Adrenal gland (tissue), 9 donors: ENCODE measurements at regions not wholly inside any gene's neighbourhood (a gene's known extent, or its start where the extent isn't known, plus 50 kb on each side); places are given as distances from the start of the nearest gene placed in this dataset.

ENCODE experiments used
- DNase-seq, 7 donors: peaks; one replicate each; pipeline ENCODE4 v3.0.0-alpha.2; 2019 to 2020
- H3K27ac ChIP-seq, 5 donors: fragments of 200-600 bp; sonication (generic) in 4 of 5; 1 replicate in 3 of 5; 2 replicates in 2 of 5; pipeline versions ENCODE4 v1.5.1 to v1.8.0; 2016 to 2020; ENCODE audit warnings: mild to moderate bottlenecking in 1 of 5
- H3K27me3 ChIP-seq: fragments of 200-600 bp; 2 replicates; pipeline ENCODE4 v1.8.0; 2021
- H3K36me3 ChIP-seq, 2 donors: fragments of 200-600 bp; replicated peaks in 1 of 2; 1 replicate in 1 of 2; 2 replicates in 1 of 2; pipeline versions ENCODE4 v1.5.1 to v1.8.0; 2018 to 2022
- H3K4me1 ChIP-seq, 2 donors: fragments of 200-600 bp; replicated peaks in 1 of 2; 1 replicate in 1 of 2; 2 replicates in 1 of 2; pipeline versions ENCODE4 v1.5.1 to v1.8.0; 2018 to 2021
- H3K4me3 ChIP-seq, 4 donors: fragments of 200-600 bp; sonication (generic) in 3 of 4; one replicate each; pipeline ENCODE4 v1.5.1; 2016 to 2018
- H3K9me3 ChIP-seq, 3 donors: fragments of 200-600 bp; sonication (generic) in 1 of 3; replicated peaks in 1 of 3; 1 replicate in 2 of 3; 2 replicates in 1 of 3; pipeline versions ENCODE4 v1.5.1 to v1.8.0; 2016 to 2021
- CTCF ChIP-seq, 6 experiments: fragments of 450-650 bp in 4 of 6; fragments of 200-600 bp in 2 of 6; sonication (generic) in 1 of 6; IDR thresholded peaks; 1 replicate in 5 of 6; 2 replicates in 1 of 6; pipeline versions ENCODE4 v1.5.1 to v1.8.0; 2016 to 2021; ENCODE audit warnings: antibody characterized with exemption in 6 of 6, mild to moderate bottlenecking in 2 of 6, moderate library complexity in 1 of 6
- POLR2A ChIP-seq, 2 donors: fragments of 450-650 bp; IDR thresholded peaks; one replicate each; pipeline ENCODE4 v1.6.1; 2017; ENCODE audit warnings: antibody characterized with exemption in 2 of 2, mild to moderate bottlenecking in 2 of 2, moderate library complexity in 1 of 2
- WGBS, 4 donors: extraction: QIAGEN DNeasy Blood & Tissue Kit in 2 of 4; methylation state at CpG; one replicate each; pipeline versions ENCODE4 v1.1.5 to v1.1.7; 2013 to 2017; 5-methylcytosine and 5-hydroxymethylcytosine counted together
- intact Hi-C, 2 donors: fragments of 100-400 bp; cut with DNase I; formaldehyde crosslinking; loops; one replicate each; pipeline versions ENCODE4 v1.14.1 to v1.15.0; 2022 to 2023
- donor health status: healthy with polysubstance abuse.
- donor health status: Bipolar disorder and iron deficiency.
- donor health status: DM: yes; HTN: yes; CAD: no.
- donor health status: DM: no; HTN: no; CAD: no.
- donor health status: DM: no; HTN: no; CAD: no.

- no peaks in the 10 kb centered on the region for H3K4me1 ChIP-seq
- 53 to 66% (median 59%) methylated on average over 2 of the region's 2 CpGs for WGBS, 4 donors
- no peak for DNase-seq
- H3K27ac ChIP-seq = no peak overlapping the region
- H3K27me3 ChIP-seq = no peaks in the 10 kb centered on the region
- H3K36me3 ChIP-seq = no peaks in the 10 kb centered on the region
- no peaks in the 10 kb centered on the region for H3K9me3 ChIP-seq
- intact Hi-C loops = no loop called here
- H3K4me3 ChIP-seq = no peak overlapping the region
- TF ChIP-seq CTCF (IDR thresholded peaks at IDR 0.05) = no peak
- TF ChIP-seq POLR2A (IDR thresholded peaks at IDR 0.05) = no peak
These were observed 630.1 kb upstream of the EPHA5 start for GRCh38 chr4:66300336-66300934.

GRCh38 chr4:66298569-66298968, 628.3 kb upstream of the EPHA5 start:
- Histone ChIP-seq H3K9me3 (no peaks in the 10 kb centered on the region), H3K4me3 (no peak overlapping the region), H3K36me3 (no peaks in the 10 kb centered on the region), H3K27ac (no peak overlapping the region), H3K4me1 (no peaks in the 10 kb centered on the region), H3K27me3 (no peaks in the 10 kb centered on the region)
- TF ChIP-seq POLR2A (IDR thresholded peaks at IDR 0.05) (no peak), CTCF (IDR thresholded peaks at IDR 0.05) (no peak)
- DNase-seq = no peak
- intact Hi-C loops = no loop called here
- WGBS, 4 donors = 45 to 80% (median 66%) methylated on average over 1 of the region's 1 CpG

GRCh38 chr4:66297703-66298102, 627.4 kb upstream of the EPHA5 start:
- Histone ChIP-seq H3K4me3 (no peak overlapping the region), H3K27me3 (no peaks in the 10 kb centered on the region), H3K9me3 (no peaks in the 10 kb centered on the region), H3K27ac (no peak overlapping the region), H3K36me3 (no peaks in the 10 kb centered on the region), H3K4me1 (no peaks in the 10 kb centered on the region)
- intact Hi-C loops = no loop called here
- TF ChIP-seq CTCF (IDR thresholded peaks at IDR 0.05) = no peak
- no peak for TF ChIP-seq POLR2A (IDR thresholded peaks at IDR 0.05)
- DNase-seq = no peak
- WGBS, 4 donors = 45 to 56% (median 49%) methylated on average over 1 of the region's 1 CpG

GRCh38 chr4:66294638-66295037, 624.3 kb upstream of the EPHA5 start:
- 81 to 92% (median 84%) methylated on average over 5 of the region's 5 CpGs for WGBS, 4 donors

More at GRCh38 chr4:66294638-66295037, 624.3 kb upstream of the EPHA5 start:
- H3K36me3 ChIP-seq = no peaks in the 10 kb centered on the region
- peaks cover 0 to 5% (median 0%) of the 10 kb centered on the region in 3 donors for H3K9me3 ChIP-seq
- DNase-seq = no peak
- no peaks in the 10 kb centered on the region for H3K27me3 ChIP-seq
- no peak overlapping the region for H3K27ac ChIP-seq
- no peaks in the 10 kb centered on the region for H3K4me1 ChIP-seq
- no peak for TF ChIP-seq POLR2A (IDR thresholded peaks at IDR 0.05)
- no peak for TF ChIP-seq CTCF (IDR thresholded peaks at IDR 0.05)
- no peak overlapping the region for H3K4me3 ChIP-seq
- intact Hi-C loops = no loop called here
